NCI-H1694 (cell line): ENCODE measurements at regions not wholly inside any gene's neighbourhood (a gene's known extent, or its start where the extent isn't known, plus 50 kb on each side); places are given as distances from the start of the nearest gene placed in this dataset.
"Not testable (repeated sequence)": the region's sequence is repeated elsewhere in the genome, so short reads cannot be mapped to it uniquely, and the experiment has no call there.

Experiments used
- DNase-seq: peaks from one replicate; lab custom pipeline; 2025; lab: John Stamatoyannopoulos, UW

DNA sequence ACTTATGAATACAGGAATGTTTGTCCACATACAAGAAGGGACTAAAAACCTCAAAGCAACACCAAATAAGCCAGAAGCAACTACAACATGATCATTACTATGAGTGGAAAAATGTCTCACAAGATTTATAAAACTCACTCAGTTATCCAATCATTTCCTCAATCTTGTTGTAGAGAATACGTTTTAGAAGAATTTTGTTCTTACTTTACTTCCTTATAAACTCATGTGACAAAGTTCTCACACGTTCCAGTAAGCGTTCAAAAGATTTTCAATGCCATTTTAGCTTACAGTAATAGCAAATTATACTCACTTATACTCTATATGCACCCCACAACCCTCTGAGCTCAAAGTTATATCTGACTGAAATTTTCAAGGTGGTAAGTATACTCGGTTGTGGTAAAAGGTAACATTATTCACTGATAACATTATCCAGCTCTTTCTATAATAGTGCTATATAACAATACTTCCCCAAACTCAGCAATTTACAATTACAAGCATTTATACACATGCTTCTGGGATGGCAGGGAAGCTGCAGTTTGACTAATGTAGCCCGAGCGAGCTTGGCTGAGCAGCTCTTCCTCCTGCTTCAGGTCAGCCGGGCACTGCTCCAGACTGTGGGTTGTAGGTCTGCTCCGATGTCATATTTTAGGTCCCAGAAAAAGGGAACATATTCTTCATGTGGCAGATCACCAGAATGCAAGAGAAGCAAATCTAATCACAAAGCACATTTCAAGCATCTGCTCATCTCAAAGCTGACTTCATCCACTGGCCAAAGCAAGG is 226.3 kb downstream of the RCHY1 start:
- DNase-seq: no peak

GRCh38 chr4:75285837-75286236 is 228.4 kb downstream of the RCHY1 start:
- DNase-seq: no peak

DNA sequence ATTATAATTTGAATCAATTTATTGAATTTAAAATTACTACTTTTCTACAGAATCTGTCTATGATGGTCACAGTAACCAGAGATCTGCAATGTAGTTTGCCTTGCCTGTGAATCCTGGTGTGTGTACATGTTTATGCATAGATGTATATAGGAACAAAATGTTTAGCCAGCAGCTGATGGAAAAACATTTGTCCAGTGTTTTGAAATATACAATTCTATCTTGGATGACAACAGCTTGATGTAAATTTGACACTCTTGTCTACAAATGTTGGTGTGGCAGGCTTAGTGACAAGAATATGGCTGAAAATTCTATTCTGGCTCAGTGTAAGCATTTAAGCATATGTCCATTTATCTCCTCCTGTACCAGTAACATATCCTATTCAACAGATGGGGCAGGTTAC is 229.4 kb downstream of the RCHY1 start:
- DNase-seq: no peak

GRCh38 chr4:75280461-75280860 is 233.7 kb downstream of the RCHY1 start:
- not testable (repeated sequence) for DNase-seq

GRCh38 chr4:75259306-75259705 is 254.9 kb downstream of the RCHY1 start:
- DNase-seq: no peak

DNA sequence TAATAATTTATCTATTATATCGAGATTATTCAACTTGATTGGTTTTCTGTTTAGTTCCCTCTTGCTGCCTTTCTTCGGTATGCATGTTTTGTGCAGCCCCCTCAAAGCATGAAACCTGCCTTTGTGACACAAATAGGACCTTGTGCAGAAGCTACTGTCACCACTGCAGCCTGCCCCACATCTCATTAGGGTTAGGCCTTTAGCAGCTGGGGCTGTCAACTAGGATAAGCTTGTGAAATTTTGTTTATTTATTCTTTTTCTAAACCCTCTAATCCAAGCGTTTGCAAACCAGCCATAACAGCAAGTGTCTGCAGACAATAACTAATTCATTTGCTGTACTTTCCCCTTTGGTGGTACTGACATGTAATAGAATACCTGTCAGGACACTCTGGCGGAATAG is 258.9 kb downstream of the RCHY1 start:
- DNase-seq: no peak

GRCh38 chr4:75254745-75255144 is 259.5 kb downstream of the RCHY1 start:
- no peak for DNase-seq

GRCh38 chr4:75253094-75253493 is 261.1 kb downstream of the RCHY1 start:
- DNase-seq: not testable (repeated sequence)

- DNase-seq: no peak
These were observed 262.7 kb downstream of the RCHY1 start for GRCh38 chr4:75251547-75251946.

GRCh38 chr4:75249739-75250138 is 264.5 kb downstream of the RCHY1 start:
- DNase-seq: no peak

GRCh38 chr4:75248770-75249407 is 265.3 kb downstream of the RCHY1 start:
- no peak for DNase-seq

DNA sequence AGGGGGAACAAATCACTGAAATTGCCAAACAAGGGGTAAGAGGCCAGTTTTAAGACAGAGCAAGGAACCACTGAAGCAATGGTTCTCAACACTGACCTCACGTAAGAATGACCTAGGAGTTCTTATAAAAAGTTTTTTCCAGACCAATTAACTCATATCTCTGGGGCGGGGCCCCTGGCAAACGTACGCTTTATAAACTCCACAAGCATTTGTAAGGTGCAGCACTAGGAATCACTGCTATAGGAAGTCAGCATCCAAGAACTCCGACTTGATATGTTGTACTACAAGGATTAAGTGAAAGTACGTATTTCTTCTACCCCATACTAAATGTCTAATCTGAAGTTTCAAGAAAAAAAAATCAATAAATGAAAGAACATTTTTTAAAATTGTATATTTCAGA is 269.9 kb downstream of the RCHY1 start:
- DNase-seq: no peak

GRCh38 chr4:75243570-75243969 is 270.6 kb downstream of the RCHY1 start:
- DNase-seq: no peak

DNA sequence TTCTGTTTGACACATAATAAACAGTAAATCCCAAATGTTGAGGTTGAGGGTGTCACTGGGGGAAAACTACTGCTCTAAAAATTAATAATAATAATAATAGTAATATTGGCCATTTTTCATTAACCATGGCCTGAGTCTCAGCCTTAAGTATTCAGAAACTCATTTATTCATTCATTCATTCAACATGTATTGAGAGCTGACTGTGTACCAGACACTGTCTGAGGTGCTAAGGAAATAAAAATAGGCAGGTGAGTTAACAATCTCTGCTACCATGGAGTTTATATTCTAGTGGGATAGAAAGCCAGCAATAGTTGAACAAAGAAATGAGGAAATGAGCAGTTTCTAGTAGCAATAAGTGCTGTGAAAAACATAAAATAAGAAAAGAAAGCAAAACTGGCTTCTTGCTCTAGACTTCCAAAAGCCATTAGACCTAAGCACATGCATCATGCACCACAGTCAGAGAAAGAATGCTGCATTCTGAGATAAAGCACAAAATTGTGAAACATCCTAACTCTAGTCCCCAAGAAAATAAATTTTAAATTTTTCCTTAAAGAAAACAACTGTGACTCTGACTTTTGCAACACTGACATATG is 278.7 kb downstream of the RCHY1 start:
- DNase-seq: no peak

DNA sequence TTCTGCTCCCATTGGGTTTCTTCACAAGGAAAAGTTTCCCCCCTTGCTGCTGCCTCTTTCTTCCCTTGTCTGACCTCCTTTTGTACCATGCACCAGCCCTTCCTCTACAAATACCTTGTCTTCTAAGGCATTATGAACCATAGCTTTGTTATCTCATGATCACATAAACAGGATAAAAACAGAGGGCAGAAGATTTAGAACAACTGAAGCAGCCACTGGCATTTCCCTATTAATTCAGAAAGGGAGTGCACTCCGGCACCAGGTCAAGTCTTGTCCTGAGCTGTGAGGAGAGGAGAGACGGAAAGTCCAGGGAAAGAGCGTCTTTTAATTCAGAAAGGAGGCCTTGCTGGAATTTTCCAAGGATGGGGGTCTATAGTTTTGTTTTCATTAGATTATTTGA is 281.7 kb downstream of the RCHY1 start:
- DNase-seq: no peak

DNA sequence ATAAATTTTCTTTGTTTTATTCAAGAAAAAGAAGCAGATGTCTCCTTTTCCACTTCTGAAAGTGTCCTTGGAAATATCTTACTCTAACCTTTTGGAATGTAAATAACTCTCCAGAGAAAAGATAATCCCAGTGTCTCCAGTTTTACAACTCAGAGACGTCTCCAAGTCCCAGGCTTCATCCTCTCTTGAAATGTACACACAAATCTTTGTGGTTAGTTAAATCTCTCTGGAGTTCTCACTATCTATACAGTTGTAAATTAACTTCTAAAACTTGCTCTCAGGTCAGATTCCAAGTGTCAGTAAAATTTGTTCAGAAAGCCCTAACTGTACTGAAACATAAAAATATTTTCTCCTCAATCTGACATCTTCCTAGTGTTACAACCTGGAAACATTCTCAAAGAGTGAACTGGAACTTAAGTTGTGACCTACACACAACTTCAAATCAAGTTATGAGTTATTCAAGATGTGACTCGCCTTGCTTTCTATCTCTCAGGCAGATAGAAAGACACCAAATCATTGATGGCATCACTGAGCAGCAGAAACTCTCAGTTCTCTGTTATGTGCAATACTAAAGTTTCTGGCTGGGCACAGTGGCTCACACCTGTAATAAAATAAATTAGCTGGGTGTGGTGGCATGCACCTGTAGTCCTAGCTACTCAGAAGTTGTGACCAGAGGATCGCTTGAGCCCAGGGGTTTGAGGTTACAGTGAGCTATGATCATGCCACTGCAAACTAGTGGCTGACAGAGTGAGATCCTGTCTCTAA is 284.2 kb downstream of the RCHY1 start:
- DNase-seq: no peak

DNA sequence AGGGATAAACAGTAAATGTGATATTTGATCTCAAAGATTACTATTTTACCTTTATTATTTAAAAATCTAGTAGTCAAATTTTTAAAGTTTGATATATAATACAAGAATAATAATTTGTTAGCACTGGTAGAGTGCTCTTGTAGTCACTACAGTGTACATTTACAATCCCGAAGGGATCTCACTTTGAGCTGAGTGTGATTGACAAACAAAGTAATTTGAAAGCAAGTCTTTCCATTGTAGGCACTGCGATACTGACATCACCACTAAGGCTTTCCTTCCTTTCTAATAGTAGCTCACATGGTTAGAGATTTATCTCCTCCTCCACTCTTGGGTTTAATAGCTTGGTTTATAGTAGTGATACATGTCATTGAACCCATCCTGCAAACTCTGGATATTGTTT is 280.6 kb downstream of the PARM1 start:
- DNase-seq: no peak

DNA sequence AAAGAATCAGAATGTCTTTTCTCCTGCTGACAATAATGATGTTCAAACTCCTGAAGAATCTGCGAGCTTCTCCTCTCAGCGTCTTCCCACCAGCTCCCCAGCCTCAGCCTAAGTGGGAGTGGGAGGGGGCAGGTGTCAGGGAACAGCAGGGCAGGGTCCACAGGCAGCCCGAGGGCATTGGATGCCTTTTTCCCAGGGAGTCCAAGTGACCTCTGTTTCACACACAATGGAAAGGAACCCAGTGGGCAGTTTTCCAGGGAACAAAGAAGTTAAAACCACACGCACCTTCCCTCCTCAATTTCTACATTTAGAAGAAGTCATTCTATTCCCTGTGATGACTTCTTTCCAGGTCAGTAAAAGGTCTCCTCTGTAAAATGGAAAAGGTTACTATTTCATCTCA is 278.5 kb downstream of the PARM1 start:
- no peak for DNase-seq

- no peak for DNase-seq
These were observed 275.0 kb downstream of the PARM1 start for GRCh38 chr4:75207902-75208301.

GRCh38 chr4:75195111-75195510 is 262.2 kb downstream of the PARM1 start:
- no peak for DNase-seq

GRCh38 chr4:75194180-75194579 is 261.3 kb downstream of the PARM1 start:
- DNase-seq: no peak

- not testable (repeated sequence) for DNase-seq
These were observed 259.3 kb downstream of the PARM1 start for GRCh38 chr4:75192182-75192581.
